Skin epidermis (tissue), 12 donors: ENCODE measurements at regions not wholly inside any gene's neighbourhood (a gene's known extent, or its start where the extent isn't known, plus 50 kb on each side); places are given as distances from the start of the nearest gene placed in this dataset.

Source experiments
- H3K27ac ChIP-seq, 21 experiments: fragments of 200-600 bp; sonication (generic) in 11 of 21; one replicate each; pipeline ENCODE4 v1.5.0; 2020; ENCODE audit warnings: mild to moderate bottlenecking in 3 of 21, inconsistent platforms in 2 of 21, moderate library complexity in 2 of 21
- H3K4me3 ChIP-seq, 7 experiments: fragments of 200-600 bp; sonication (generic) in 2 of 7; one replicate each; pipeline ENCODE4 v1.5.0; 2020; ENCODE audit warnings: inconsistent platforms in 2 of 7, mild to moderate bottlenecking in 2 of 7, moderate library complexity in 1 of 7

- Histone ChIP-seq H3K27ac (no peak overlapping the region), H3K4me3 (no peak overlapping the region)
Measured at GRCh38 chr15:98483575-98484130, 164.7 kb upstream of the IGF1R start.

GRCh38 chr15:98484914-98485313 lies 163.4 kb upstream of the IGF1R start:
- Histone ChIP-seq H3K4me3 (no peak overlapping the region), H3K27ac (no peak overlapping the region)

DNA sequence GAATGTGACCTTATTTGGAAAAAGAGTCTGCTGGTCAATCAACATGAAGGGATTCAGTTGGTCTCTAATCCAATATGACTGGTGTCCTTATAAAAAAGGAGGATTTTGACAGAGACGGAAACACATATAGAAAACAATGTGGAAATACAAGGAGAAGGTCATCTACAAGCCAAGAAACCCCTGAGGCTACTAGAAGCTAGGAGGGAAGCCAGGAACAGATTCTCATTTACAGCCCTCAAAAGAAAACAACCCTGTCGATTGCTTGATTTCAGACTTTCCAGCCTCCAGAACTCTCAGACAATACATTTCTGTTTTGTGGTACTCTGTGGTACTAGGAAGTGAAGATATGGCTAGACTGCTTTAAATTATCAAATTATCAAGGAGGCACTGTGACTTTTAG lies 162.9 kb upstream of the IGF1R start:
- Histone ChIP-seq H3K4me3 (no peak overlapping the region), H3K27ac (no peak overlapping the region)

DNA sequence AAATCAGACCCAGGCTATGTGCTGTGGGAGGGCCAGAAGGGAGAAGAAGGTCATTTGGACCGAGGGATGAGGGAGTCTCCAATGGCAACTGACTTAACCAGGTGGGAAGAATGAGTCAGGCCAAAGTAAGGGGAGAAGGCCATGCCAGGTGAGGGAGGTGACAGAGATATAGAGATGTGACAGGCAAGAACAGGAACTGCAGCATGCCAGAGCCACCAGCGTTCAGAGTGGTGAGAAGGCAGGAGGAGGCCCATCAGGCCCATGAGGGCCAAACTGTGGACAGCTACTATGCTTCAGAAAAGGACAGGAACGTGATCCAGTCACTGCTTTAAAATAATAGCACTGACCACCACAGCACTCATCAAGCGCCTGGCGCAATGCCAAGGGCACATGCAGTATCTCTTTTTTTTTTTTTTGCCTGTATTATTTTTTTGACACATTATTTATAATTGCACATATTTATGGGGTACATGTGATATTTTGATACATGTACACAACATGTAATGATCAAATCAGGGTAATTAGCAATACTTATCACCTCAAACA lies 154.3 kb upstream of the IGF1R start:
- no peak overlapping the region for H3K27ac ChIP-seq

GRCh38 chr15:98501192-98501591 lies 147.1 kb upstream of the IGF1R start:
- H3K27ac ChIP-seq, result no peak overlapping the region
- H3K4me3 ChIP-seq, result no peak overlapping the region

More for the DNA sequence above, 154.3 kb upstream of the IGF1R start:
- no peak overlapping the region for H3K4me3 ChIP-seq

DNA sequence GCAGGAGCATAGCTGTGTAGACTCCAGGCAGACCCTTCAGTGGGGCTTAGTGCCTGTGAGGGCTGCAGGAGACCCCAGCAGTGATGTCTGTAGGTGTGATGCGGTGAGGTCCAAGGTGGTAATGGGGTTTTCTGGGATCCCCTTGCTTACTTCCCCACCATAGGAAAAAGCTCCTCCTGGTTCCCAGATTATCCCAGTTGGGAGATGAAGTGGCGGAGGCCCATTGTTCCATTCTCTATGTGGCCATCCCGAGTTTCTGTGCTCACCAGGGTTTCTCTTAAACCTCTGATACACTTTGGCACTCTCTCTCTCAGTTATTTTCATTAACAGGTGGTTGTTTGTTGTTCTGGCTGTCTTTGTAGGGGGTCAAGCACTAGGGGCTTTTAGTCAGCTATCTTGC lies 146.7 kb upstream of the IGF1R start:
- Histone ChIP-seq H3K27ac (no peak overlapping the region), H3K4me3 (no peak overlapping the region)

DNA sequence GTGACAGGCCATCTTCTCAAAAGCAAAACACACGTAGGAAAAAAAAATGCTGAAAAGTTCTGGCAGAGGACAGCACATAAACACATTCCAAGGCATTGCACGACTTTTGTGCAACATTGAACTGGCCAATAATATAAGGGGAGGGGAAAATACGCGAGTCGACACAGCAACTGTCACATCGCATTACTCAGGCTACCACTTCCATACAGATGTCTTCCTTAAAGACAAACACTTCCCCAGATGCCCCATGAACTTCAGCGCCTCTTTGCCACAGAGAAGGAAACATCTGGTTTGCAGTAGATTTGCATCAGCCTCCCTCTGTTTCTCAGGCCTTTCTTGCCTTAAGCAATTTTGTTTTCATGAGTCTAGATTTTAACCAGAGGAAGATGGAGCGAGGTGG lies 144.4 kb upstream of the IGF1R start:
- no peak overlapping the region for H3K4me3 ChIP-seq
- no peak overlapping the region for H3K27ac ChIP-seq

DNA sequence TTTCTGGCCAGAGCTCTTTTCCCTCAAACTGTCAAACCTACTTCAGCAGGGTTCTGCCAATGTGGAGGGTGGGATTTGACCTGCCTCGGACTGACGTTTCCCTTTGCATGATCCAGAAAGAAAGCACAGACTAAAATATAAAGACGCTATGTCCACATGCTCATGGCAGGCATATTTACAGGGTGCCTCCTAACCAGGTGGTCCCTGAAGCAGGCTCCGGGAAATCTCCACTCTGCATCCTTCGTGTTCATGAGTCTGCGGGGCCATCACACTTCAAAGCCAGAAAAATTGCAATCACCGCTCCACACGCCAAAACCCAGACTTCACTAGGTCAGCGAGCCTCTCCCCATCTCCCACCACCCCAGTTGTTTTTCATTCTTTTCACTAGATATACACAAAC lies 143.3 kb upstream of the IGF1R start:
- H3K27ac ChIP-seq, result peak overlapping the region in 1 of 21 experiments; percentile 8

DNA sequence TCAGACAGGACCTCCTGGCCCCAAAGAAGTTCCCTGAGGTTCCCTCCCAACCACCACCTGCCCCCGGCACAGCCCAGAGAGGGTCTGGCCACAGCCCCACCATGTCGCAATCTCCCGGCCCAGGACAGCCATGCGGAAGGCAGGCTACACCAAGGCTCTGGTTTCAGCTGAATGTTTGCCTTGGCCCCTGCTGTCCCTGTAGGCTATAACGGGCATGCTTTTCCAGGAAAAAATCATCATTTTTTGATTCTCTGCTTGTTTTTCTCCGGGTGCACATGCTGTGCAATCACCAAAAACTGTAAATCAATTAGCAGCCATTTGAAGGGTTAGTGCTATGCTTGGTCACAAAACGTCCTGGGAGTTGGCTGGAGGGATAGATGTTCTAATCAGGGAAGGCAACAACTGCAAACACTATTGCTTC lies 142.7 kb upstream of the IGF1R start:
- peak overlapping the region in 1 of 21 experiments; percentile 8 for H3K27ac ChIP-seq
- no peak overlapping the region for H3K4me3 ChIP-seq

More for the DNA sequence above, 143.3 kb upstream of the IGF1R start:
- H3K4me3 ChIP-seq, result no peak overlapping the region

GRCh38 chr15:98506172-98506571 lies 142.2 kb upstream of the IGF1R start:
- Histone ChIP-seq H3K4me3 (no peak overlapping the region), H3K27ac (no peak overlapping the region)

GRCh38 chr15:98506711-98507110 lies 141.6 kb upstream of the IGF1R start:
- H3K27ac ChIP-seq, result no peak overlapping the region
- no peak overlapping the region for H3K4me3 ChIP-seq

GRCh38 chr15:98513428-98513986 lies 134.8 kb upstream of the IGF1R start:
- Histone ChIP-seq H3K4me3 (no peak overlapping the region), H3K27ac (no peak overlapping the region)

GRCh38 chr15:98514034-98514622 lies 134.2 kb upstream of the IGF1R start:
- no peak overlapping the region for H3K4me3 ChIP-seq
- H3K27ac ChIP-seq, result no peak overlapping the region

DNA sequence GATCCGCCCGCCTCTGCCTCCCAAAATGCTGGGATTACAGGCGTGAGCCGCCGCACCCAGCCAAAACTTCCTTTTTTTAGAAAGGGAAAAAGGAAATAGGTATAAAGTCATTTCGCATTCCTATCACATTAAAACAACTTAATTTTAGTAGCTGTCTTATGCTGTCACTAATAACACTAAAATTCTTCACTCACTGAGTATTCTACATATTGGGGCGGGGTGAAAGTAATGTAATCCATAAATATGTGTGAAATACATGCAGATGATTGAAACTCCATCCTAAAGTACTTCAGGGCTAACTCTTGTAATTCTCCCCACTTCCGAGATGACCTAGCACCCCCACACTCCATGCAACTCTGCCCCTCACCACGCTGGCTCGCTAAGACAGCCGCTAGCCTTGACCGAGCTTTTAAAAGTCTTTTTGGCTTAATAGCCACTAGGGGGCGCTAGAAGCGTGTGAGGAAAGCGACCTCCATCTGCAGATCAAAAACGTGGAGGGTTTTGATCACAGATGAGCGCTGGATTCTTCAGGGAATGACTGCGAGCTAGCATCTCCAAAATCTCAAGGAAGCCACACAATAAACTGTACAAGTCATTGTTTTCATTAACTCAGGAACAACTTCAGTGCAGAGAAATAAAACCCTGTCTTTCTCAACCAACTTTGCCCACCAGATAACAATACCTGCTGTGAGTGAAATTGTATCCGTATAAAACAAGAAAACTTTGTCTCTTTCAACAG lies 129.3 kb upstream of the IGF1R start:
- H3K27ac ChIP-seq, result no peak overlapping the region
- no peak overlapping the region for H3K4me3 ChIP-seq

GRCh38 chr15:98519767-98520550 lies 128.4 kb upstream of the IGF1R start:
- Histone ChIP-seq H3K4me3 (no peak overlapping the region), H3K27ac (no peak overlapping the region)

- Histone ChIP-seq H3K27ac (no peak overlapping the region), H3K4me3 (no peak overlapping the region)
Measured at GRCh38 chr15:98522127-98522526, 126.2 kb upstream of the IGF1R start.

- Histone ChIP-seq H3K27ac (peak overlapping the region in 1 of 21 experiments; percentile 1), H3K4me3 (no peak overlapping the region)
Measured at GRCh38 chr15:98523912-98524662, 124.3 kb upstream of the IGF1R start.

DNA sequence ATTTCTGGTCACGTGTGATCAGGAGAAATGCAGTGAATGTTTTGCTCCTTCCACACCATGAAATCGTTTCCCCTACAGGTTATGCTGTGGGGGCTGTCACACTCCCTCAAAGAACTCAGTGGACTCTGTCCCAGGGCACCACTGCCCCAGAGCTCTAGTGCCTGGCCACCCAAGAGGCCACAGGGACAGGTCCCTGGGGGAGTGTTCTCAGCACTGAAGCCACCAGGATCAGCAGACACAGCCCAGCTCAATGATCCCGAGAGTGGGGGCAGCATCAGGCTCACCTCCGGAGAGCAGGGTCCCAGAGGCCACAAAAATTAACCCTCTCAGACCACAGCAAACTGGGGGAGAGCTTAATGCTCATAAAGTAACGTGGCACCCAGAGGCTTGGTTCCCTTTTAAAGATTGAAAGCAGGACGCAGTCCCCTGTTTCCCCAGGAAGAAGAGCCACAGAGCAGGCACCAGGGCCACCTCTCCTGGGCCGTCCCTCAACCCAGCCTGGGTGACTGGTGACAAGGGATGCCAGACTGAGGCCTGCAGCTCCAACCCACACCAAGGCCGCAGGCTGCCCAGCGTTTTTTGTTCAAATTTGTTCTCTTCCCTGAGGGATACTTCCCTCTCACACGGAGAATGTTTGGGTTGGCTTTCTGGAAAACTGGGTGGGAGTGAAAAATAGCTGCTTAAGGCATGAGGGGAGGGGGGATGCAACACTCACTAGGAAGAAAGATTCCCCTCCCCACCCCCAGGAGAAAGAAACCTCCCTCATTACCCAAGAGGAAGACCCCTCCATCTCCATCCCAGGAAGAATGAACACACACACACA lies 123.3 kb upstream of the IGF1R start:
- H3K27ac ChIP-seq, result no peak overlapping the region
- H3K4me3 ChIP-seq, result no peak overlapping the region

- H3K27ac ChIP-seq, result no peak overlapping the region
- no peak overlapping the region for H3K4me3 ChIP-seq
Measured at GRCh38 chr15:98525661-98526001, 122.7 kb upstream of the IGF1R start.
